GM12878 (cell line): ENCODE measurements at regions not wholly inside any gene's neighbourhood (a gene's known extent, or its start where the extent isn't known, plus 50 kb on each side); places are given as distances from the start of the nearest gene placed in this dataset.

Experiments used
- ATAC-seq: fragments of 200-7000 bp; cut with Tn5 transposase; 3 replicates; pipeline ENCODE4 v1.9.1; 2020; ENCODE audit warnings: mild to moderate bottlenecking, moderate library complexity
- BruUV-seq: library from RNA; stranded (reverse); fragments of 400-500 nt; replicated peaks from 2 replicates; lab custom pipeline; 2021; lab: Mats Ljungman, UMichigan
- CTCF ChIA-PET: fragments of 300-600 bp; sonication (Branson Sonifier 250); formaldehyde crosslinking; extraction: SDS; loops from one replicate; lab custom pipeline; 2021; ENCODE audit warnings: inconsistent platforms; lab: Yijun Ruan, JAX
- POLR2A ChIA-PET: fragments of 350-600 bp; formaldehyde crosslinking; extraction: SDS; loops from one replicate; lab custom pipeline; 2021; ENCODE audit warnings: inconsistent platforms; lab: Charles Lee
- RAD21 ChIA-PET: fragments of 300-600 bp; sonication (Branson Sonifier 250); formaldehyde crosslinking; loops from one replicate; lab custom pipeline; 2023; ENCODE audit warnings: antibody characterized with exemption; ENCODE audit not compliant: unreplicated experiment; lab: Charles Lee
- SMC1A ChIA-PET: fragments of 300-600 bp; sonication (Branson Sonifier 250); formaldehyde crosslinking; loops from one replicate; lab custom pipeline; 2023; ENCODE audit not compliant: unreplicated experiment, uncharacterized antibody; lab: Charles Lee
- DNase-seq: peaks from one replicate; pipeline ENCODE4 v3.0.0-alpha.2; 2011; ENCODE audit warnings: low read depth, low spot score
- FAIRE-seq: peaks from 3 replicates; lab custom pipeline; 2011; peaks lifted over from hg19 to GRCh38; lab: Jason Lieb, UNC
- H2AFZ ChIP-seq: 2 replicates; pipeline ENCODE4 v1.6.0; 2011; ENCODE audit warnings: low read depth, low read length, control low read depth; ENCODE audit not compliant: control insufficient read depth
- H3K27ac ChIP-seq: 2 replicates; pipeline ENCODE4 v1.5.1; 2011; ENCODE audit warnings: control low read depth; ENCODE audit not compliant: control insufficient read depth, insufficient read depth
- H3K27me3 ChIP-seq, 2 experiments: replicated peaks in 1 of 2; 2 replicates each; pipeline versions ENCODE4 v1.6.0 to v1.6.1; 2011; ENCODE audit warnings: low read length in 1 of 2; ENCODE audit not compliant: control insufficient read depth in 2 of 2, insufficient read depth in 2 of 2
- H3K36me3 ChIP-seq, 2 experiments: 2 replicates each; pipeline ENCODE4 v1.5.1; 2011; ENCODE audit warnings: low read length in 1 of 2; ENCODE audit not compliant: control insufficient read depth in 2 of 2, insufficient read depth in 2 of 2
- H3K4me1 ChIP-seq: 2 replicates; pipeline ENCODE4 v1.6.1; 2011; ENCODE audit warnings: mild to moderate bottlenecking, low read length, moderate library complexity, mixed read lengths; ENCODE audit not compliant: control insufficient read depth, insufficient read depth
- H3K4me2 ChIP-seq: 2 replicates; pipeline ENCODE4 v1.6.0; 2011; ENCODE audit warnings: control low read depth; ENCODE audit not compliant: control insufficient read depth, insufficient read depth
- H3K4me3 ChIP-seq: fragments of 200-600 bp; sonication (generic); 2 replicates; pipeline ENCODE4 v1.5.1; 2016
- H3K79me2 ChIP-seq: 2 replicates; pipeline ENCODE4 v1.6.0; 2011; ENCODE audit warnings: low read length; ENCODE audit not compliant: control insufficient read depth, insufficient read depth
- H3K9ac ChIP-seq: 2 replicates; pipeline ENCODE4 v1.8.0; 2011; ENCODE audit warnings: low read length, control low read depth, mixed read lengths; ENCODE audit not compliant: control insufficient read depth, insufficient read depth
- H3K9me3 ChIP-seq: replicated peaks from 3 replicates; pipeline ENCODE4 v1.5.1; 2011; ENCODE audit warnings: mild to moderate bottlenecking, low read length; ENCODE audit not compliant: control insufficient read depth, insufficient read depth
- H4K20me1 ChIP-seq: 2 replicates; pipeline ENCODE4 v1.6.0; 2011; ENCODE audit not compliant: control insufficient read depth, insufficient read depth
- CHD2 ChIP-seq: IDR thresholded peaks from 2 replicates; pipeline ENCODE4 v1.6.1; 2011; ENCODE audit warnings: low read depth, low read length, improper control_type of control experiment, borderline replicate concordance
- EGR1 ChIP-seq, 2 experiments: IDR thresholded peaks; 1 replicate in 1 of 2; 2 replicates in 1 of 2; pipeline ENCODE4 v1.6.1; 2011 to 2012; ENCODE audit warnings: low read depth in 2 of 2, low read length in 2 of 2, borderline replicate concordance in 1 of 2, mild to moderate bottlenecking in 1 of 2, moderate library complexity in 1 of 2
- GABPA ChIP-seq: IDR thresholded peaks from 2 replicates; pipeline ENCODE4 v1.6.1; 2014; ENCODE audit warnings: antibody characterized with exemption, low read depth, mild to moderate bottlenecking, inconsistent platforms
- GATAD2B ChIP-seq: fragments of 450-650 bp; conservative IDR thresholded peaks from 2 replicates; pipeline ENCODE4 v1.6.1; 2017; ENCODE audit warnings: low read depth, mild to moderate bottlenecking, moderate library complexity
- IKZF2 ChIP-seq, 2 experiments: fragments of 450-650 bp; IDR thresholded peaks; 2 replicates each; pipeline ENCODE4 v1.6.1; 2017; ENCODE audit warnings: mild to moderate bottlenecking in 2 of 2, moderate library complexity in 2 of 2
- KDM1A ChIP-seq: fragments of 200-600 bp; sonication (generic); IDR thresholded peaks from 2 replicates; pipeline ENCODE4 v1.6.1; 2016; ENCODE audit warnings: borderline replicate concordance
- NFYA ChIP-seq: IDR thresholded peaks from 2 replicates; pipeline ENCODE4 v1.6.1; 2011; ENCODE audit warnings: low read depth, mild to moderate bottlenecking, low read length, improper control_type of control experiment, borderline replicate concordance
- SREBF2 ChIP-seq: IDR thresholded peaks from 2 replicates; pipeline ENCODE4 v1.6.1; 2012; ENCODE audit warnings: mild to moderate bottlenecking, low read length
- STAT3 ChIP-seq: IDR thresholded peaks from 2 replicates; pipeline ENCODE4 v1.6.1; 2011; ENCODE audit warnings: low read depth, low read length, improper control_type of control experiment
- TAF1 ChIP-seq: IDR thresholded peaks from 2 replicates; pipeline ENCODE4 v1.6.1; 2011; ENCODE audit warnings: mild to moderate bottlenecking, low read depth, low read length, borderline replicate concordance
- WGBS: methylation state at CpG from one replicate; pipeline ENCODE4 v1.1.6; 2016; ENCODE audit warnings: low lambda C conversion rate; ENCODE audit not compliant: insufficient replicate concordance, insufficient coverage; ENCODE audit errors: missing lambda C conversion rate; 5-methylcytosine and 5-hydroxymethylcytosine counted together
- in situ Hi-C: fragments of 300-500 bp; cut with MboI; formaldehyde crosslinking; loops from 9 replicates; pipeline ENCODE4 v1.14.3; 2018; ENCODE audit warnings: mixed read lengths
- intact Hi-C: fragments of 100-400 bp; cut with micrococcal nuclease; formaldehyde crosslinking; loops from one replicate; pipeline ENCODE4 v1.14.2; 2022; ENCODE audit not compliant: unreplicated experiment
- TF ChIP-seq, protein P1 (sequence below): IDR thresholded peaks from 2 replicates; pipeline ENCODE4 v1.6.1; 2011; ENCODE audit warnings: mild to moderate bottlenecking, low read depth, low read length, moderate library complexity; ENCODE audit not compliant: insufficient replicate concordance
- TF ChIP-seq, protein P2 (sequence below): IDR thresholded peaks from 2 replicates; pipeline ENCODE4 v1.6.1; 2011; ENCODE audit warnings: low read depth, low read length, improper control_type of control experiment, borderline replicate concordance

DNA sequence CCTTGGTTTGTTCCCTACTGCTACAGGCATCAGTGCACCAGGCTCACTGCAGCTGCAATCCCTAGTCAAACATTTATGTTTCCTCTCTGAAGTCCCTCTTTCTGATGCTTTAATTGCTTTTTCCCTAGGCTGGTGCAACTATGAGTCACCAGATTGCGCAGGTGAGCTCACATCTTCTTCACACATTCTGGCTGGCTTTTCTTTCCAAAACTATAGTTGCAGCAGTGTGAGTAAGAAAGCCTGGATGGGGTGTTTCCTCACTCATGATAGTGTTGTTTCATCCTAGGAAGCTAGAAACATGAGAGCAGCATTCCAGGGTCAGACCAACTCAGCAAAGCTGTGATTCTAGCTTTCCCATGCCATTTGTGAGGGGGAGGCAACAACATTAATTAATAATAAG, 296.4 kb downstream of the PAX1 start:
- intact Hi-C loops = no loop called here

DNA sequence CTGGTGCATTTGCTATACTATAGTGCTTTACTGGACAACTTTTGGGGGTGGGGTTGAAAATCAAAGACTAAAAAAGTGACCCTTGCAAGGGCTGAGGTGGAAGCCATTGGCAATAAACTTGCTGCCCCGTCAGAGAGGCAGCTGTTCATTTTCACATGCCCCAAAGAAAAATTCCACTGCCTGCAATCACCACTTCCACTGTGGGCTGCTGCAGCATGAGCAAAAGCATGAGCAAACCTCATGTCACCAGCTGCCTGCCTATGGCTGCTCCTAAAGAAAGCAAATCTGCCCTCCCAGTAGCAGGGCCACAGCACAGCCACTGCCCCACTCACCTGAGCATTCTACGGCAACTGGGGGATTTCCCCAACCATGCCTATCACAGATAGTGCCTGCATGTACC, 290.0 kb downstream of the PAX1 start:
- intact Hi-C loops (no loop called here), in situ Hi-C loops (no loop called here)
- H3K9me3 ChIP-seq = no peaks in the 10 kb centered on the region
- 6% methylated on average over 2 of the region's 2 CpGs for WGBS
- ChIA-PET CTCF (no interaction called here), RAD21 (no interaction called here), SMC1A (no interaction called here), POLR2A (no interaction called here)
- no peaks in the 10 kb centered on the region for H3K36me3 ChIP-seq
- no peaks in the 10 kb centered on the region for H3K4me1 ChIP-seq
- H3K79me2 ChIP-seq = no peaks in the 10 kb centered on the region
- H2AFZ ChIP-seq = no peak overlapping the region
- no peaks in the 10 kb centered on the region for H4K20me1 ChIP-seq
- no TSS peak for BruUV-seq
- H3K9ac ChIP-seq = no peak overlapping the region
- H3K4me2 ChIP-seq = no peak overlapping the region
- TF ChIP-seq, protein P1, sequence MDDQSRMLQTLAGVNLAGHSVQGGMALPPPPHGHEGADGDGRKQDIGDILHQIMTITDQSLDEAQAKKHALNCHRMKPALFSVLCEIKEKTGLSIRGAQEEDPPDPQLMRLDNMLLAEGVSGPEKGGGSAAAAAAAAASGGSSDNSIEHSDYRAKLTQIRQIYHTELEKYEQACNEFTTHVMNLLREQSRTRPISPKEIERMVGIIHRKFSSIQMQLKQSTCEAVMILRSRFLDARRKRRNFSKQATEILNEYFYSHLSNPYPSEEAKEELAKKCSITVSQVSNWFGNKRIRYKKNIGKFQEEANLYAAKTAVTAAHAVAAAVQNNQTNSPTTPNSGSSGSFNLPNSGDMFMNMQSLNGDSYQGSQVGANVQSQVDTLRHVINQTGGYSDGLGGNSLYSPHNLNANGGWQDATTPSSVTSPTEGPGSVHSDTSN = no peak
- TF ChIP-seq SREBF2 (no peak), CHD2 (no peak), EGR1 (IDR thresholded peaks at IDR 0.05; ENCODE audit: borderline replicate concordance in 1 of 2, low read depth in 2 of 2, low read length in 2 of 2) (no peak), NFYA (no peak), IKZF2 (IDR thresholded peaks at IDR 0.05) (no peak), GATAD2B (no peak), KDM1A (no peak), STAT3 (no peak), TAF1 (no peak)
- TF ChIP-seq, protein P2, sequence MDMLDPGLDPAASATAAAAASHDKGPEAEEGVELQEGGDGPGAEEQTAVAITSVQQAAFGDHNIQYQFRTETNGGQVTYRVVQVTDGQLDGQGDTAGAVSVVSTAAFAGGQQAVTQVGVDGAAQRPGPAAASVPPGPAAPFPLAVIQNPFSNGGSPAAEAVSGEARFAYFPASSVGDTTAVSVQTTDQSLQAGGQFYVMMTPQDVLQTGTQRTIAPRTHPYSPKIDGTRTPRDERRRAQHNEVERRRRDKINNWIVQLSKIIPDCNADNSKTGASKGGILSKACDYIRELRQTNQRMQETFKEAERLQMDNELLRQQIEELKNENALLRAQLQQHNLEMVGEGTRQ = no peak
- ATAC-seq (no peak), FAIRE-seq (no peak), DNase-seq (no peak)
- H3K4me3 ChIP-seq = no peak overlapping the region
- H3K27ac ChIP-seq = no peak overlapping the region
- no peaks in the 10 kb centered on the region for H3K27me3 ChIP-seq

More for the DNA sequence above, 296.4 kb downstream of the PAX1 start:
- POLR2A ChIA-PET = no interaction called here
- BruUV-seq = no TSS peak
- H3K4me1 ChIP-seq = no peaks in the 10 kb centered on the region
- ATAC-seq = no peak
- TF ChIP-seq GABPA = no peak
- TF ChIP-seq, all 136 proteins: peak for 0
- Histone ChIP-seq H3K27ac (no peak overlapping the region), H3K9me3 (no peaks in the 10 kb centered on the region), H3K27me3 (no peaks in the 10 kb centered on the region), H4K20me1 (no peaks in the 10 kb centered on the region), H3K36me3 (no peaks in the 10 kb centered on the region), H3K4me2 (no peak overlapping the region), H3K4me3 (no peak overlapping the region), H2AFZ (no peak overlapping the region), H3K79me2 (no peaks in the 10 kb centered on the region), H3K9ac (no peak overlapping the region)
- FAIRE-seq (no peak), DNase-seq (no peak)
- ChIA-PET CTCF (no interaction called here), RAD21 (no interaction called here), SMC1A (no interaction called here)
- in situ Hi-C loops = no loop called here
- 0% methylated on average over 1 of the region's 1 CpG for WGBS
